ENCODE measurements at regions not wholly inside any gene's neighbourhood (a gene's known extent, or its start where the extent isn't known, plus 50 kb on each side); places are given as distances from the start of the nearest gene placed in this dataset.

DNA sequence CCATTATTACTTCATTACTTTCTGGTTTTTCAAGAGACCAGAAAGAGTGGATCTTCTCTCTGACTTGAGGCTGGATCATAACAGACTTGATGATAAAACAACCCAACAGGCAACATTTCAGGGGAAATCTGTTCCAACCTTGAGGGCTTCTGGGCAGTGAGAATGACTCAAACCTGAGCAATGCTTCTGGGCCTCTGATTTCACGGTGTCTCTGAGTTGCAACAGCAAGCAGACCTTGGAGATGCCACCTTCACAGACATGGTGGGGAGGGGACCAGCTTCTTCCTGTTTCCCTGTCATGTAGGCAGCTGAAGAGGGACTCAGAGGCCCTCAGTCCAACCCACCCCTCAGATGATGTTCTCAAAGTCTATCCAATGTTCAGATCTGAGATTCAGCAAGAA, 104.0 kb downstream of the ABHD5 start:
- H4K8ac ChIP-seq (replicated peaks; ENCODE audit: insufficient read length, low read depth, low read length) = no peak overlapping the region

More for the DNA sequence above, 104.0 kb downstream of the ABHD5 start:
- Histone ChIP-seq H2AK5ac (ENCODE audit: insufficient read length, low read length) (no peak overlapping the region), H3K4ac (ENCODE audit: low read depth, low read length) (no peak overlapping the region), H4K20me1 (ENCODE audit: control insufficient read depth, insufficient read depth, insufficient read length) (no peaks in the 10 kb centered on the region), H3K27ac (ENCODE audit: insufficient read length, low read depth, low read length) (no peak overlapping the region), H2AFZ (ENCODE audit: low read length) (no peak overlapping the region), H2BK20ac (ENCODE audit: low read depth, low read length, poor library complexity, severe bottlenecking) (no peak overlapping the region), H3K18ac (ENCODE audit: insufficient read length, low read depth, low read length) (no peak overlapping the region), H3K14ac (ENCODE audit: insufficient read depth, low read length) (no peak overlapping the region), H2BK120ac (ENCODE audit: low read depth, low read length, poor library complexity, severe bottlenecking) (no peak overlapping the region), H3K27me3 (ENCODE audit: insufficient read depth, low read length) (no peaks in the 10 kb centered on the region), H2BK15ac (ENCODE audit: low read depth, low read length) (no peak overlapping the region), H3K23me2 (ENCODE audit: insufficient read length, low read depth, low read length, poor library complexity, severe bottlenecking) (no peaks in the 10 kb centered on the region), H4K5ac (ENCODE audit: insufficient read length, low read depth, low read length) (no peak overlapping the region), H3K9ac (ENCODE audit: extremely low read depth, insufficient read length, low read length) (no peak overlapping the region), H3T11ph (ENCODE audit: low read length) (no peak overlapping the region), H3K23ac (ENCODE audit: insufficient read length, low read depth, low read length) (no peak overlapping the region), H3K9me3 (ENCODE audit: control insufficient read depth, low read depth, low read length) (no peaks in the 10 kb centered on the region), H3K4me2 (ENCODE audit: insufficient read depth, insufficient read length, low read length) (no peak overlapping the region), H2BK5ac (ENCODE audit: insufficient read length, low read length) (no peak overlapping the region), H3K56ac (ENCODE audit: insufficient read length, low read depth, low read length) (no peak overlapping the region), H2BK12ac (ENCODE audit: insufficient read length, low read depth, low read length) (no peak overlapping the region), H3K79me2 (ENCODE audit: insufficient read depth, low read length) (no peaks in the 10 kb centered on the region), H4K91ac (ENCODE audit: insufficient read length, low read depth, low read length) (no peak overlapping the region), H3K4me1 (ENCODE audit: insufficient read depth, low read length) (no peaks in the 10 kb centered on the region), H3K79me1 (ENCODE audit: insufficient read depth, low read depth, low read length, poor library complexity, severe bottlenecking) (no peaks in the 10 kb centered on the region)
- peak; percentile 12 for DNase-seq
- no peaks in the 10 kb centered on the region for H3K36me3 Mint-ChIP-seq (ENCODE audit: insufficient read depth in 1 of 3, low read depth in 3 of 3)
- H3K27ac Mint-ChIP-seq = no peak overlapping the region
- H3K9me3 Mint-ChIP-seq = no peaks in the 10 kb centered on the region; a peak in 1 of 5 replicates
- H3K4me3 Mint-ChIP-seq = no peak overlapping the region
- no peaks in the 10 kb centered on the region for H3K4me1 Mint-ChIP-seq
- no CpG with 5 or more reads among the region's 1 CpG for WGBS (ENCODE audit: extremely low coverage, insufficient read length, low lambda C conversion rate)
- TF ChIP-seq, protein P1, sequence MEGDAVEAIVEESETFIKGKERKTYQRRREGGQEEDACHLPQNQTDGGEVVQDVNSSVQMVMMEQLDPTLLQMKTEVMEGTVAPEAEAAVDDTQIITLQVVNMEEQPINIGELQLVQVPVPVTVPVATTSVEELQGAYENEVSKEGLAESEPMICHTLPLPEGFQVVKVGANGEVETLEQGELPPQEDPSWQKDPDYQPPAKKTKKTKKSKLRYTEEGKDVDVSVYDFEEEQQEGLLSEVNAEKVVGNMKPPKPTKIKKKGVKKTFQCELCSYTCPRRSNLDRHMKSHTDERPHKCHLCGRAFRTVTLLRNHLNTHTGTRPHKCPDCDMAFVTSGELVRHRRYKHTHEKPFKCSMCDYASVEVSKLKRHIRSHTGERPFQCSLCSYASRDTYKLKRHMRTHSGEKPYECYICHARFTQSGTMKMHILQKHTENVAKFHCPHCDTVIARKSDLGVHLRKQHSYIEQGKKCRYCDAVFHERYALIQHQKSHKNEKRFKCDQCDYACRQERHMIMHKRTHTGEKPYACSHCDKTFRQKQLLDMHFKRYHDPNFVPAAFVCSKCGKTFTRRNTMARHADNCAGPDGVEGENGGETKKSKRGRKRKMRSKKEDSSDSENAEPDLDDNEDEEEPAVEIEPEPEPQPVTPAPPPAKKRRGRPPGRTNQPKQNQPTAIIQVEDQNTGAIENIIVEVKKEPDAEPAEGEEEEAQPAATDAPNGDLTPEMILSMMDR (conservative IDR thresholded peaks at IDR 0.05) = no peak
- H3K27me3 Mint-ChIP-seq (ENCODE audit: low read depth) = peaks cover 19% of the 10 kb centered on the region

All from H9 (cell line).